Fibroblast of skin of right biceps (primary cell): ENCODE measurements at regions not wholly inside any gene's neighbourhood (a gene's known extent, or its start where the extent isn't known, plus 50 kb on each side); places are given as distances from the start of the nearest gene placed in this dataset.

Experiments used
- DNase-seq: peaks from one replicate; pipeline ENCODE4 v3.0.0-alpha.2; 2013

DNA sequence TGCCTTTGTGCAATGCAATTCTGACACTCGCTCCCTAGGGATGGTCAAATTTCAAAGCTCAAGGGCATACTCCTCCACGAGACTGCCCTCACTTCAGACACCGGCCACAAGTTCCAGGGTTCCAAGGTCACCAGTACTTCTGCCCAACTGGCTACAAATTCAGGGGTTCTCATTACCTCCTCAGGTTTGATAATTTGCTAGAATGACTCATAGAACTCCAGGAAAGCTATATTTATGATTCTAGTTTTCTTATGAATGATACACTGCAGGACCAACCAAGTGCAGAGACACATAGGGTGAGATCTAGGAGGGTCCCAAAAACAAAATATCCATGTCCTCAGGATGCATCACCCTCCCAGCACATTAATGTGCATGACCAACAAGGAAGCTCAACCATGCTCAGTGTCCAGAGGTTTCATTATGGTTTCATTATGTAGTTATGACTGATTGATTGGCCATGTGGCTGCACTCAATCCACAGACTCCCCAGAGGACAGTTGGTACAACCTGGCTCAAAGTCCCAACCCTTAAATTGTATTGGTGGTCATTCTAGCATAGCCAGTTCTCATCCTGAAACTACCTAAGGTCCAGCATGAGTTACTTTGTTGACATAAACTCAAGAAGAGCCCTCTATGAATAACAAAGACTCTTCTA, 170.4 kb upstream of the LRRN1 start:
- DNase-seq, result no peak

DNA sequence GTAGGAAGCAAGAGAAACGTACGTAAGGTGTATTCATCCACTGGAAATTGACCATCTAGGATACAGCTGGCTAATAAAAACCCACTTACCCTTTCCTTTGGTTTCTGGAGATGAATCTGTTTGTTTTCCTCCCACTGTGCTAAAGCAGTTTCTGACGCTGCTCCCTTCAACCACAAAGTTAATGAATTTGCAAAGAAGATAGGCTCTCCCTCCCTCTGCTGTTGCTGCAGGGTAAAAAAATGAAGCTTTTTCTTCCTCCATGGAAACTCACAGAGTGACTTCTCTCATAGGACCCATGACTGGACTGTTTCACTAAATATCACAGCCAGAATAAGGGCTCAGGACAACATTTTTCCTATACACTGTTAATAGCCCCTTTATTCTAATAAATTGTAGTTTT, 172.1 kb upstream of the LRRN1 start:
- DNase-seq, result no peak

DNA sequence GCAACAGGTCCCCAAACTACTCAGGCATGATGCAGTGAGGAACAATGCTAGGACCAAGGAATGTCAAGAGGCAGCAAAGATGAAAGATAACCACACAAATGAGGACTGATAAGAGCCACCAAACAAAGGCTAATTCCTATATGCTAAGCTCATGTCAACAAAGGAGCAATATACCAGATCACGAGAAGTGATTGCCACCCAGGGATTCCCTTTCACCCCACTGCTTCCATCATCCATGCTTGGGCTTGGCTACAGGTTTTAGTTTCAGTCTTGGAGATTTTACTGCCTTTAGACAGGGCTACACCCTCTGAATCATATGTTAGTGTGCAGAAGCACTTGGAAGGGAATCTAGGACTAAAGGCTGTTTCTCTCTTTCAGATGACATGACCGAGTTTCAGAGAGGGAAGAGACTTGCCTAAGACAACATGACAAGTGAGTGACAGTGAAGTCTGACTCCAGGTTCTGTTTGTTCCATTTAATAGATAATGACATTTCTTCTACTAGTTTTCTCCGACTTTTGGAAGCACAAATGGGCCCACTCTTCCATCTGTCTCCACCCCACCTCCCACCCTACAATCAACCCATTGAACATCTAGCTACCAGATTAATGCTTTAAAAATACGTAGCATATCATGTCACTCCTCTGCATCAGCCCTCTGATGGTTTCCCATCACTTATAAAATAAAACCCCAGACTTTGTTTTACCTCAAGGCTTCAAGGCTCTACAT, 173.5 kb upstream of the LRRN1 start:
- no peak for DNase-seq

DNA sequence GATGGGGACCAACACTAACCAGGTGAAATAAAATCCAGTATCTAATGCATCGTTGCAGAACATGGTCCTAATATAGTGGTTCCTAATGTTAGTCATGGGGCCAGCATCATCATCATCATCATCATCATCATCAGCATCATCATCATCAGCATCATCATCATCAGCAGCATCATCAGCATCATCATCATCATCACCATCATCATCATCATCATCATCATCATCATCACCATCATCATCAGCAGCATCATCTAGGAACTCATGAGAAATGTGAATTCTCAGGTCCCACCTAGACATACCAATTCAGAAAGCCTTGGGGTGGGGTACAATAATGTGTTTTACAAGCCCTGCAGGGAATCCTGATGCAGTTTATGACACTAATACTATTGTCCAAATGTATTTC, 179.4 kb upstream of the LRRN1 start:
- DNase-seq, result no peak

DNA sequence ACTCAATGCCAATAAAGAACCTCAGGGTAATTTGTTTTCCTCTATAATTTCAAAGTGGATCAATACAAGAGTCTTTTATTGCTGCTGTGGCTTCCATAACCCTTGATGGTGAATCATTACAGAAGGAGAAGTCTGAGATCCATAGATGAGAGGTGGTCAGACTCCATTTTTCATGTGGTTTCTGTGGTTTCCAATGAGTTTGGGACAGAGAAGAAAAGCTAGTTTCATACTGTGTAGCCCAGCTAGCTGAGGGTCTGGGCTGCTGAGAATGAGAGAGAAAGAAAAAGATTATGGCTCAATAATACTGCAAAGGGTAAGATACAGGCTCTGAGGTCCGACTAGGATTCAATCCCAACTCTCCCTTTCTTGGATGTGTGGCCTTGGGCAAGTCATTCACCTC, 180.6 kb upstream of the LRRN1 start:
- DNase-seq, result no peak

DNA sequence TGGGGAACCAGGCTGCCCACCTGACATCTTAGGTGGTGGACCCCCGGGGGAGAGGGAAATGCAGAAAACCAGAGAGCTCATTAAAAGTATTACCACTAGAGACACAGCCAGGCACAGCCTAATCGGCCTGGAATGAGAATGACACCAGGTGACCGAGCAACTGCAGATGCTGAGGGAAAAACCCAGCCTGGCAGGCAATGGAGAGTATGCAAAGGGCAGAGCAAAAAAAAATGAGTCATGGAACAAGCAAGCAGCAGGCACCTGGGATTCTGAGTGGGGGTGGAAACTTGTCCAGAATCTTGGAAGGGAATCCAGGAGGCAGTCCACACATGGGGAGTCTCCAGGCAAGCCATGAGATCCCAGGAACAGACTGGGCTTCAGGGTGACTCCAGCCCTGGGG, 183.7 kb upstream of the LRRN1 start:
- DNase-seq, result no peak

DNA sequence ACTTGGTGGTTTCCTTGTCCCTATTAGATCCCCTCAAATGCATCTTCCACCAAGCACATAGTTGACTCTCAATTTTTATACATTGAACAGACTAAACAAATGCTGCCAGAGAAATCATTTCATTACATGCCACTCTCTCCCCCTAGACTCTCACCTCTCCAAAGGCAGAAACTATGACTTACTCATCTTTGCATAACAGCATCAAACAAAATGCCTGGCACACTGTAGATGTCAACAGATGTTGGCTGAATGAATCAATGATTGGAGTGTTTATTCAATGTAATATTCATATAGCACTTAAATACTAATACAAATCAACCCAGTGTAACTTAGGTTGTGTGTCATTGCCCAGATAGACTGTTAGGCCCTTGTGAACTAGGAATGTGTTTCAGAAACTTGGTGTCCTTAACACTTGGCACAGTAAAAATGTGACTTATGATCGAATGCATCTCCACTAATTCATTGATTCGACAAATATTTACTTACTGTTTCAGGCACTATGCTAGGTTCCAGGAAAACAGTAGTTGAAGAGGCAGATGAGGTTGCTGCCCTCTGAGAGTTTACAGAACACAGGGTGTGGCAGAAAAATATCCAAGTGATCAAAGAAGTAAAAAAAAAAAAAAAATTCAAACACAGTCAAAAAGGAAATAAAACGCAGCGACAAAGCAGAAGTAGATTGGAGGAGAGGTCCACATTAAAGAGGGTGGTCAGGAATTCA, 188.5 kb upstream of the LRRN1 start:
- DNase-seq, result no peak

DNA sequence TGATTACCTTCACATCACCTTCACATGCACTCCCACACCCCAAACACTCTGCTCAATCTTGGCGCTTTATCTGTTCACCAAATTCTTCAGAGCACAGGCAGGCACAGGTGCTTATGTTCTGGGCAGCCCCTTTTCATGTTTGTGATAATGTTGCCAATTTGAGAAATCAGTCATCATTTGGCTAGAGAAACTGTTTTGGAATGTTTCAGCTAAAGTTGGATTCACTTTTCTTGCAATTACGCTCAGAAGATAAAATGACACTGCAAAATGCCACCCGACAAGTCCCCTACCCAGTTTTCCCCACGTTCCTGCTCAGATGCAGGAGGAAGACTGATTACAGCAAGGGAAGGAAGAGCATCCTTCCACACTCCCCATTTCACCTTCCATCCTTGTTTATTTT, 192.9 kb upstream of the LRRN1 start:
- DNase-seq, result no peak

DNA sequence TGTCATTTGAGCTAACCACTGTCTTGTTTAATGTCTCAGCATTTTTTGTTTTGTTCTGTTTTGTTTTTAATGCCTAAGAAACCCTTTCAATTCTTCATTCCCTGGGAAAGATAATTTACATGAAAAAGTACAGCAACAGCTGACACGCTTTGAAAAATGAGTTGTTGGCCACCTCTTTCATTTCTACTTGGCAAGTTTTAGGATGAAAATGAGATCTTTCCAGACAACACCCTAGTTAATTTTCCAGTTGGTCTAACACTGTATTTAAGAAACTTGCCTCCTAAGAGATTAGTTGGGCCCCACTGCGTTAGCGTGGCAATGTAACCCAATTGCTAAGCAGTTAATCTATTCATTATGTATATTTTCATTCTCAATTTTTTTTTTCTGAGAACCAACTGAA, 194.0 kb upstream of the LRRN1 start:
- no peak for DNase-seq

DNA sequence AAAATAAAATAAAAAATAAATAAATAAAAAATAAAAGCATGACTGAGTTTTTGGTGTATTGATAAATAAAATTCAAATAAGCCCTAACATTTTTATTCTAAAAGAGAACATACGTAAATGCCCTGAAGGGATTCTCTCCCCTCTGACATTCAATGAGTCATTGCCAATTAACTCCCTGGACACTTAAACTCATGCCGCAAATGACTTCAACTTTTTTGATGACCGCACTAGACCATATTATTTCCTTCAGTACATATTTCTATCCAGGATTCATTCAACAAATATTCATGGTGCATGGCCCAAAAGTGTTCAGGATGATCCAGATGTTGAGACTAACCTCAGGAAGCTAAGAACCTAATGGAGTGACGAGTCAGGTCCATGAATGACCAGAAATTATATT, 195.9 kb upstream of the LRRN1 start:
- no peak for DNase-seq

DNA sequence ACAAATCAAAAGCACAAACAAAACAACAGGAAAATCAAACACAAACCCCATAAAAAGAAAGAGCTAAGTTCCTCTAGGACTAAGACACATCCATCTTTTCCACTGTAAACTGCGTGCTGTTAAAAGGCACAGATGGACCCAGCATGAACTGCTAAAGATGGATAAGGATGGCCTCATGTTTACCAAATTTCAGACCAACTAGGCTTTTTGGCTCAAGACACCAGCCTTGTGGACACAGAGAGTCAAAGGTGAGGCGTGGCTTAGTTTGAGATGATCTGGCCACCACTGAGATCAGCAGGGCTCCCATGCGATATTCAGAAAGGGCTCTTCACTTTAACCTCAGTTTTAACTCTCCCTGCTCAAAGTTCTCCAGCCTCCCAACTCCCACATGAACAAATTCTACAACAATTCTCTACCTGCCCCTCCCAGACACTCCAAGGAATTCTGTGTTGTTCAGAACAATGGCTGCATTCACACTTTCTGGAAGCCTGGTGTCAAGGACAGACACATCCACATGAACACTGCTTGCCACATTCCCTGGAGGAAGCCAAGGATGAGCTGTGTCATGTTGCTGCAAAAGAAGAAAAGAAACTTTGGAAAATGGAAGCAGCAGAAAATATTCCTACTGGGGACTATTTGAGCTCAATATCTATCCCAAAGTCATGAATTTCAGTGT, 198.4 kb upstream of the LRRN1 start:
- no peak for DNase-seq

DNA sequence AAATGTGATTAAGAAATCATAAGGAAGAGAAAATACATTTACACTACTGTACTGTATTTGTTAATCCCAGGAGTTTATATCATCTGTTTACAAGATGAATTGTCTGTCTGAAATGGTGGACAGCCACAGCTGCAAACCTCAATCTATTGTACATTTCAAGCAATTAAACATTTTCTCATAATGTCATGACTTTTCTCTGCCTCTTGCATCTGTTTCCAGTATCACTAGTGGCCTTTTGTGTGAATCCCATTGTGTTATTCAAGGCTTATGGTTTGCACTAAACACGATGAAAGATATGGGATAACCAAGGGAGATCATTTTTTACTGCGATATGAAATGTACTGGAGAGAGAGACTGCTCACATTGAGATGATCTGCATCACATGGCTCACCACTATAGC, 200.2 kb upstream of the LRRN1 start:
- no peak for DNase-seq

DNA sequence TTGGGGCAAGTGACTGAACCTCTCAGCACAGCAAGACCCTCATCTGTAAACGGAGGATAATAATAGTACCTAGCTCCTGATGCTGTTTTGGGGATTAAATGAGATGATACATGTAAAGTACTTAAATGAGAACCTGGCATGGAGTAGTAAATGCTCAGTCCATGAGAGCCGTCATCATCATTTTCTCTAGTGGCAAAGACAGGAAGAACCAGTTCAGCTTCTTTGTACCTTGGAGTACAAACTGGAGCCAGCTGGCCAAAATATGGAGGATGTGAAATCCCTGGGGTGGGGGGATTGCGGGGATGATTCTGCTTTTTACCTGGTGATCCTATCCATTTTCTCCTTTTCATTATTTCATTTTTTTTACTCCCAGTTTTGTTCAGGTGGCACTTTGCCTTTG, 204.2 kb upstream of the LRRN1 start:
- DNase-seq, result no peak

DNA sequence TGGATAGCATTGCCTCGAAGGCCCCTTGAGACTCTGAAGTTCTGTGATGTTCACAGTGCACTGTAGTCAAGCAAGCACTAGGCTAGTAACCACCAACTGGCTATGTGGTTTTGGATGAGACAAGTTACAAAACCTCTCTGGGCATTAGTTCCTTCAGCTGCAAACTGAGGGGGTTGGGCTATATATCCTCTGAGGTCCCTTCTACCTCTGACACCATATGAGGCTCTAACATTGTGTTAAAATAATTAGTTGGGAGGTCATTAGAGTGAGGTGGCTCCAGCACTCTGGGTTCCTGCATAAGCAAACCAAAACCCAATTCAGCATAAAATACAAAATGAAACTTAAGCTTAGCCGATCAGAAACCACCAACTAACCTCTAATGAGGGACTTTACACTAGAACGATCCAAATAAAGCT, 209.5 kb upstream of the LRRN1 start:
- DNase-seq, result no peak

DNA sequence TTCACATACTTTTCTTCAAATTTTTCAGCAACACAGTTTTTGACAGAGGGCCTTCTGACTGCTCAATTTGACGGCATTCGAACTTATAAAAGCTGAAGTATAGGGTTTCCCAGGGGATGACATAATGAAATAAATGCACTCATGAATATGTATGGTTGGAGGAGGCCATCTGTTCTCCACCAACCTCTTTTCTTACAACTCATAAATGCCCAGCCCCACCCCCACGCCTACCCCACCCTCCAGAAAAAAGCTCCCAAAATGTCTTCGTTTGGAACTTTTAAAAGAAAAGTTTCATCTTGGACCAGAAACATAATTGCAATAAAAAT, 211.6 kb upstream of the LRRN1 start:
- DNase-seq, result no peak

DNA sequence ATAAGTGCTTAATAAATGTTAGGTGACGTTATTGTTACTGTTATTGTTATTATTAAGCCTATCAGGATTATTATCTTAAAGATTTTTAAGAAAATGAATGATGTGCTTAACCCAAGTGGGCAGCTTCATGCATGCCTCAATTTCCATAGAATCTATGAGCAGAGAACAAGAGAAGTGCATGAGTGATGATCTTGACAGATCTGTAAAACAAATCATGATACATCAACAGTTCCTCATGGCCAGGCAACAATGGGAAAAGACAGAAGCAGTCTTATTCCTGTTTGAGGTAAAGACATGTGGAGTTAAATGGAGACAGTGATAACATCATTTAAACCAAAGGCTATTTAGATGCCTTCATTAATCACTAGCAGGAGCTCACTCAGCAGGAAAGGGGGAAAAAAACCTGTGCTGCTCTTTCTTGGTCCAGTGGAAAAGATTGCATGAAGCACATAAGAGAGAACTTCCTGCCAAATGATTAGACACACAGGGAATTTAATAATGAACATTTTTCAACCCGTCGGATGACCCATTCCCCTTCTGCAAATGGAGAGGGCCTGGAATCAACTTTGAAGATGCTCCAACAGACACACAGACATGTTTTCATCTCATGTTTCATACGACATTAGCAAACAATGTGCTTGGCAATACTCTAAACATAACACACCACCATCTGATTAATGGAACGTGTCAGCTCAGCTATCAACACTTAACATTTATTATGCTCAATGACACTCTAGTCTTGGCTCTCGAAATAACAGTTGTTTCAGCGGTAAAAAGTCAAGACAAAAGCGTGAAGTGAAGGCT, 212.2 kb upstream of the LRRN1 start:
- DNase-seq, result peak; percentile 70

DNA sequence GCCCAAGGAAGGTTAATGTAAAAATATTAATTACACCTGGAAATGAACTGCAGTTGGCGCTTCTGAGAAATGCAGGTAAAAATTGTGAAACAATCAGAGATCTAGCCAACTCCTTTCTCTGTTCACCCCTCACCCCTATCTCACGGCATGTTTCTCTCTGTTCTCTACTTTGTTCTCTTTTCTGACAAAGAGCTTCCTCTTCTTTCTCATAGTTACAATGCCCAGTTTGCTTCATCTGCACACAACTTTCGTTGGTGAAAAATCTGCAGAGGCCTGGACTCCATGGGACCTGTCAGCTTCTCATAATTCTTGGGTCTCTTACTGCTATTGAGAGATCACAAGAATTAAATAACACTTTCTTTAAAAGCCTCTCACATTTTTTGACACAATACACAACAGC, 212.9 kb upstream of the LRRN1 start:
- DNase-seq, result no peak

DNA sequence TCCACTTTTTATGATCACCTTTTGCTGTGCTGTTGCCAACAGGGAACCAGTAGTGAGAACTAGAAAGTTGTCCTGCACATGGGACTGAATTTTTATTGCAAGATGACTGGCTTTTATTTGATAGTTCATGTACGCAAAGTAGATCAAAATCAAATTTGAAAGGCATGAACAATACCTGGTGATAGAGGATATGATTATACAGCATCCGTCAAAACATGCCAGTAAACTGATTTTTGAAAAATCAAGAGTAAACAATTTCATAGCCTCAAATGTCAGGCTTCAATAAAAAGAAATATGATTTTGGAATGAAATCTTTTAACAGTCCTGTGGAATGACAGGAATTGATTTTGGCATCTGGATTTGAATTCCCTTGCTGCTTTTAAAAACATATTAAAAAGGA, 219.6 kb upstream of the LRRN1 start:
- no peak for DNase-seq

DNA sequence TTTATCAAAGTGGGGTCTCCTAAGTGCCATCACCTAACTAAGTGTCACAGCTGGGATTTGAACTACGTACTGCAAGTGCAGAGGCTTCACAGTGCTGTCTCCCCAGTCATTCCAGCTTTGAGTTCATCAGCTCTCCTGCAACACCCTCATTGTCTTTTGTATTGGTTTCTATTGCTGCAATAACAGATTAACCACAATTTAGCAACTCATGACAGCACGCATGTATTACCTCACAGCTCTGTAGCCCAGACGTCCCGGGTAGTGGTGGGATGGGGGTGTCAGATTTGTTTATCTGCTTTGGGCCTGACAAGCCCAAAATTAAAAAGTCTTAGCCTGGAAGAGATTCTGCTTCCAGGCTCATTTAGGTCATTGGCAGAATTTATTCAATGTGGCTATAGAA, 220.5 kb upstream of the LRRN1 start:
- no peak for DNase-seq

DNA sequence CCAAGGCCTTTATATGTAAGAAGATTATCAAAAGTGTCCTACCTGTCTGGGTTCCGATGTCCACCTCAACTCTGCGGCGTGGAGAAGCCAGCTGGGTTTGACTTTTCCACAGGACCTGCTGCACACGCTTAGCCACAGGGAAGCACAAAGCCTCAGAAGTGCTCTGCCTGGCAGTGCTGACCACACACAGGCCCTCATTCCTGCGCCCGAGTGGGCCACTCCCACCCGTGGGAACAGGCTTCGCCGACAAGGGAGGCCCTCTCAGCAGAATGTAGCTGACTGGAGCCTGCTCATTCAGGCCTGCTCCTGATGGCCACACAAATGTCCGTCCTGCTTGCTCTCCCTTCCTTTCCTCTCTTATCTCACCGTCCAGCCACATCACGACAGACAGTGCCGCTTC, 221.4 kb upstream of the LRRN1 start:
- no peak for DNase-seq

DNA sequence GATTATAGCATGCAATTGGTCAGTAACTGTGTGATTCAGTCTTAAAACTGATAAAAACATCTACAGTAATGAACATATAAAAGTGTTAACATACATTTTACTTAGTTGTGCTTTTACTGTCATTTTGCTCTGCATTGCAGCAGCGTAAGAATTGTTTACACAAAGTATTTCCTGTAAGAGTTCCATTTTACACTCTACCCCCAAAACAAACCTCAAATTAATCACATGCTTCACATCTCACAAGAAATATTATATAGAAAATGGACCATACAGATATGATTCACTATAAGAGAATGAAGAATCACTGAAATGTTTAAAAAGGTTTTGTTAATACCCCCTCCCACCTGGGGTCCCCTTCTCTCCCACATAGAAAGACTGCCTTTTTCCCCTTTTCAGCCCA, 225.9 kb upstream of the LRRN1 start:
- DNase-seq, result peak; percentile 3

DNA sequence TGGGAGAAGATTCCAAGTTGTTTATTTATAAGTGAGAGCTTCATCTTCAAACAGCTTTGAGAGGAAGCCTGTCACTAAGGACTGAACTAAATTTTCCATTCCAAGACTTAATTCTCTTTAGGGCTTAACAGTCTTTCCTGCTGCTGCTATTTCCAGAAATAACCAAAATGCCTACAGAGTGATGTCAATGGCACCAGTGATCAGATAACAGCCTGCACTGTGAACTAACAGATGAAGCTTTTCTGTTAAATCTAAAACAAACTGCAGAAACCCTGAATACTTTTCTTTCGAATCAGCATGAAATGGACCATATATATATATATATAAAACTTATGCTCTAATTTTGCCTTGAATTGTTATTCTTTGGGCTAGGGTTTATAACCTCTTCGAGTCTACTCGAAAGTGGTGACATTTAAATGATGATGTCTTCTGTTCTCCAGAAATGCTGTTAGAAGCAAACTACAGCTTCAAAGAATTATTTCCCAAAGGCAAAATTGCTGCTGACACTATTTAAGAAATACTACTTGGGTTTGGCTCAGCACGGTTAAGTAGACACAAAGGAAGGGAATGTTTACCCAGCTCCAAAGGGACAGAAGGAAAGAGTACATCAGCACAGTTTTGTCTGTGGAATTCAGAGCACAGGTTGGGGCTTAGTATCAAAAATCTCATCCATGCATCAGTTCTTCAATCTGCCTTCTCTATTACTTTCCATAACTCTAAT, 238.5 kb upstream of the LRRN1 start:
- peak; percentile 84 for DNase-seq
